ENCODE measurements at regions not wholly inside any gene's neighbourhood (a gene's known extent, or its start where the extent isn't known, plus 50 kb on each side); places are given as distances from the start of the nearest gene placed in this dataset.

DNA sequence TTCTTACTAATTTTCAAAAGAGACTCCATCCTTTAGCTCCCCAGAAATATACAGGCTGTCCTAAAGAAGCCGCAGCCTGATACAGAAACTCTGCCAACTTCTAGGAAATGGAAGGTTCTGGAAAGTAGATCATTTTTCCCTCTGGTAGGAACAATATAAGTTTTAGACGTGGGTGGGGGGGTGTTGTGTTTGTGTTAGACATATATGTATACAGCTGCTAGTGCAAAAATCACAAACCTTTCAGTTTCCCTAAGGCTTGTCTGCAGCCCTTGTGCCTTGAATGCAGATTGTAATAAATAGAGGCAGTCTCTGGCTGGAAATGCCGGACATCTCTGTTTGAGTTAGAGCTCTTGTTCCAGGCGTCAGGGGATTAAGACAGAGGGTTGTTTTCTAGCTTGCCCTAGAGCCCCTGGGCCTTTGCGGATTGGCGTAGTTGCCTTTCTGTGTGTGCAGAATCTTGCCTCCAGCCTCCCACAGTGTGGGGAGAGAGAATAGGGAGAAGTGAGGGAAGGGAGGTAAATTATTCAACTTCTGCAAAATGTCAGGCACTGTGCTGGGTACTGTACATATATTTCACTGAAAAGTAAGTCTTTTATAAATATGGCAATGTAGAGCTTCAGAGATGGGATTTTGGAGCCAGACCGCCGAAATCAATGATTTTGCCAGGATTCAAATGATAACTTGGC is 269.7 kb downstream of the PRL start:
- Histone ChIP-seq H3K27ac (ENCODE audit: insufficient read length, low read depth, low read length) (no peak overlapping the region), H3K79me2 (ENCODE audit: insufficient read depth, low read length) (no peaks in the 10 kb centered on the region), H3K14ac (ENCODE audit: insufficient read depth, low read length) (no peak overlapping the region), H4K20me1 (ENCODE audit: control insufficient read depth, insufficient read depth, insufficient read length) (no peaks in the 10 kb centered on the region), H2BK120ac (ENCODE audit: low read depth, low read length, poor library complexity, severe bottlenecking) (no peak overlapping the region), H3K4me2 (ENCODE audit: insufficient read depth, insufficient read length, low read length) (no peak overlapping the region), H2BK5ac (ENCODE audit: insufficient read length, low read length) (no peak overlapping the region), H2BK20ac (ENCODE audit: low read depth, low read length, poor library complexity, severe bottlenecking) (no peak overlapping the region), H2AK5ac (ENCODE audit: insufficient read length, low read length) (no peak overlapping the region), H3T11ph (ENCODE audit: low read length) (no peak overlapping the region), H2BK15ac (ENCODE audit: low read depth, low read length) (no peak overlapping the region), H3K4ac (ENCODE audit: low read depth, low read length) (no peak overlapping the region), H3K27me3 (ENCODE audit: insufficient read depth, low read length) (no peaks in the 10 kb centered on the region), H3K56ac (ENCODE audit: insufficient read length, low read depth, low read length) (no peak overlapping the region), H4K5ac (ENCODE audit: insufficient read length, low read depth, low read length) (no peak overlapping the region), H3K79me1 (ENCODE audit: insufficient read depth, low read depth, low read length, poor library complexity, severe bottlenecking) (no peaks in the 10 kb centered on the region), H4K8ac (replicated peaks; ENCODE audit: insufficient read length, low read depth, low read length) (no peak overlapping the region), H2BK12ac (ENCODE audit: insufficient read length, low read depth, low read length) (no peak overlapping the region), H3K23me2 (ENCODE audit: insufficient read length, low read depth, low read length, poor library complexity, severe bottlenecking) (no peaks in the 10 kb centered on the region), H3K4me1 (ENCODE audit: insufficient read depth, low read length) (no peaks in the 10 kb centered on the region; the same call in 1 of the 2 replicates), H3K23ac (ENCODE audit: insufficient read length, low read depth, low read length) (no peak overlapping the region), H3K9me3 (ENCODE audit: control insufficient read depth, low read depth, low read length) (no peaks in the 10 kb centered on the region), H2AFZ (ENCODE audit: low read length) (no peak overlapping the region), H4K91ac (ENCODE audit: insufficient read length, low read depth, low read length) (no peak overlapping the region), H3K9ac (ENCODE audit: extremely low read depth, insufficient read length, low read length) (no peak overlapping the region), H3K18ac (ENCODE audit: insufficient read length, low read depth, low read length) (no peak overlapping the region)
- peak overlapping the region; percentile 63 to 99 (median 98); a peak in 6 of 7 replicates for H3K27ac Mint-ChIP-seq
- no peak overlapping the region for H3K4me3 Mint-ChIP-seq
- H3K27me3 Mint-ChIP-seq (ENCODE audit: low read depth), result no peaks in the 10 kb centered on the region
- WGBS (ENCODE audit: extremely low coverage, insufficient read length, low lambda C conversion rate), result no CpG with 5 or more reads among the region's 8 CpGs
- TF ChIP-seq, protein P1, sequence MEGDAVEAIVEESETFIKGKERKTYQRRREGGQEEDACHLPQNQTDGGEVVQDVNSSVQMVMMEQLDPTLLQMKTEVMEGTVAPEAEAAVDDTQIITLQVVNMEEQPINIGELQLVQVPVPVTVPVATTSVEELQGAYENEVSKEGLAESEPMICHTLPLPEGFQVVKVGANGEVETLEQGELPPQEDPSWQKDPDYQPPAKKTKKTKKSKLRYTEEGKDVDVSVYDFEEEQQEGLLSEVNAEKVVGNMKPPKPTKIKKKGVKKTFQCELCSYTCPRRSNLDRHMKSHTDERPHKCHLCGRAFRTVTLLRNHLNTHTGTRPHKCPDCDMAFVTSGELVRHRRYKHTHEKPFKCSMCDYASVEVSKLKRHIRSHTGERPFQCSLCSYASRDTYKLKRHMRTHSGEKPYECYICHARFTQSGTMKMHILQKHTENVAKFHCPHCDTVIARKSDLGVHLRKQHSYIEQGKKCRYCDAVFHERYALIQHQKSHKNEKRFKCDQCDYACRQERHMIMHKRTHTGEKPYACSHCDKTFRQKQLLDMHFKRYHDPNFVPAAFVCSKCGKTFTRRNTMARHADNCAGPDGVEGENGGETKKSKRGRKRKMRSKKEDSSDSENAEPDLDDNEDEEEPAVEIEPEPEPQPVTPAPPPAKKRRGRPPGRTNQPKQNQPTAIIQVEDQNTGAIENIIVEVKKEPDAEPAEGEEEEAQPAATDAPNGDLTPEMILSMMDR (conservative IDR thresholded peaks at IDR 0.05), result no peak
- peaks cover 39 to 48% of the 10 kb centered on the region in 2 experiments for H3K4me1 Mint-ChIP-seq
- DNase-seq, result no peak
- H3K9me3 Mint-ChIP-seq, result peaks cover under 1% of the 10 kb centered on the region in 2 experiments; a peak in 3 of 5 replicates
- peaks cover 4 to 27% (median 9%) of the 10 kb centered on the region in 3 experiments; a peak in 4 of 7 replicates for H3K36me3 Mint-ChIP-seq (ENCODE audit: insufficient read depth in 1 of 3, low read depth in 3 of 3)
